Smooth muscle cell (in vitro differentiated cells): ENCODE measurements at regions not wholly inside any gene's neighbourhood (a gene's known extent, or its start where the extent isn't known, plus 50 kb on each side); places are given as distances from the start of the nearest gene placed in this dataset.

Experiments used
- DNase-seq: peaks from one replicate; lab custom pipeline; 2025; ENCODE audit not compliant: unreplicated experiment; lab: John Stamatoyannopoulos, UW
- H2AFZ ChIP-seq: fragments of 200-600 bp; sonication (generic); 2 replicates; pipeline ENCODE4 v1.6.0; 2016; ENCODE audit warnings: antibody characterized with exemption, low read depth, mild to moderate bottlenecking
- H3F3A ChIP-seq: fragments of 200-600 bp; sonication (generic); 2 replicates; pipeline ENCODE4 v1.6.0; 2017; ENCODE audit warnings: antibody characterized with exemption, low read depth
- H3K27ac ChIP-seq: fragments of 200-600 bp; sonication (generic); 2 replicates; pipeline ENCODE4 v1.5.1; 2016; ENCODE audit warnings: low read depth, mild to moderate bottlenecking
- H3K27me3 ChIP-seq: fragments of 200-600 bp; sonication (generic); 2 replicates; pipeline ENCODE4 v1.6.1; 2016; ENCODE audit warnings: low read depth, mild to moderate bottlenecking
- H3K36me3 ChIP-seq: fragments of 200-600 bp; sonication (generic); 2 replicates; pipeline ENCODE4 v1.5.1; 2016; ENCODE audit warnings: low read depth
- H3K4me1 ChIP-seq: fragments of 200-600 bp; sonication (generic); 2 replicates; pipeline ENCODE4 v1.5.1; 2016; ENCODE audit warnings: low read depth
- H3K4me2 ChIP-seq: fragments of 200-600 bp; sonication (generic); 2 replicates; pipeline ENCODE4 v1.6.0; 2016; ENCODE audit warnings: mild to moderate bottlenecking
- H3K4me3 ChIP-seq: fragments of 200-600 bp; sonication (generic); 2 replicates; pipeline ENCODE4 v1.5.1; 2016; ENCODE audit warnings: mild to moderate bottlenecking
- H3K79me2 ChIP-seq: fragments of 200-600 bp; sonication (generic); 2 replicates; pipeline ENCODE4 v1.6.0; 2016; ENCODE audit warnings: low read depth, mild to moderate bottlenecking
- H3K9ac ChIP-seq: fragments of 200-600 bp; sonication (generic); 2 replicates; pipeline ENCODE4 v1.6.0; 2016; ENCODE audit warnings: low read depth
- H3K9me3 ChIP-seq: fragments of 200-600 bp; sonication (generic); replicated peaks from 2 replicates; pipeline ENCODE4 v1.5.1; 2016; ENCODE audit warnings: low read depth
- H4K20me1 ChIP-seq: fragments of 200-600 bp; sonication (generic); 2 replicates; pipeline ENCODE4 v1.6.0; 2016; ENCODE audit warnings: low read depth
- WGBS: methylation state at CpG from one replicate; pipeline ENCODE4 v1.1.7; 2016; ENCODE audit warnings: low lambda C conversion rate; 5-methylcytosine and 5-hydroxymethylcytosine counted together
- TF ChIP-seq, protein P1 (sequence below): fragments of 200-600 bp; sonication (generic); IDR thresholded peaks from 2 replicates; pipeline ENCODE4 v1.5.1; 2017; ENCODE audit warnings: borderline replicate concordance, mild to moderate bottlenecking, antibody characterized with exemption; ENCODE audit not compliant: insufficient read depth, poor library complexity, severe bottlenecking

DNA sequence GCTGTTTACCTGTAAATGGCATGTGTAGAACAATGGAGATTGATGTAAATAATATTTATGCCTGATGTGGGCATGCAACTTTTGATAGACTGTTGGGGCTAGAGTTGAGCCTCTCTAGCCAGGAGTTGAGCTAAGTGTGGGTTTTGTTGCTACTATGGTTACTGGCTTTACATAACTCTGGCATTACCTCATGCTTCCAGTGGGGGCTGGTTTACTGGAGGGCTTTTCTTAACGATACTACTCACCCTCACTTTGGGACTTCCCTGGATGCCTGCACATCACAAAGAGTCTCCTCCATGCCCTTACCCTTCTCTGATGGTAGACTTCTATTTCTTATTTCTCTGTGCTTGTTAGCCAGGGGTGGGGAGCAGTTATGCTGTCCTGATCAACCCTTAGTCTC lies 524.6 kb upstream of the CDH4 start:
- Histone ChIP-seq H3K9ac (no peak overlapping the region), H3K9me3 (no peaks in the 10 kb centered on the region), H3K79me2 (no peaks in the 10 kb centered on the region), H3K27me3 (no peaks in the 10 kb centered on the region), H3K4me2 (no peak overlapping the region), H3K4me1 (no peaks in the 10 kb centered on the region), H3F3A (no peaks in the 10 kb centered on the region), H4K20me1 (no peaks in the 10 kb centered on the region), H2AFZ (no peak overlapping the region), H3K27ac (no peak overlapping the region), H3K4me3 (no peak overlapping the region), H3K36me3 (no peaks in the 10 kb centered on the region)
- TF ChIP-seq, protein P1, sequence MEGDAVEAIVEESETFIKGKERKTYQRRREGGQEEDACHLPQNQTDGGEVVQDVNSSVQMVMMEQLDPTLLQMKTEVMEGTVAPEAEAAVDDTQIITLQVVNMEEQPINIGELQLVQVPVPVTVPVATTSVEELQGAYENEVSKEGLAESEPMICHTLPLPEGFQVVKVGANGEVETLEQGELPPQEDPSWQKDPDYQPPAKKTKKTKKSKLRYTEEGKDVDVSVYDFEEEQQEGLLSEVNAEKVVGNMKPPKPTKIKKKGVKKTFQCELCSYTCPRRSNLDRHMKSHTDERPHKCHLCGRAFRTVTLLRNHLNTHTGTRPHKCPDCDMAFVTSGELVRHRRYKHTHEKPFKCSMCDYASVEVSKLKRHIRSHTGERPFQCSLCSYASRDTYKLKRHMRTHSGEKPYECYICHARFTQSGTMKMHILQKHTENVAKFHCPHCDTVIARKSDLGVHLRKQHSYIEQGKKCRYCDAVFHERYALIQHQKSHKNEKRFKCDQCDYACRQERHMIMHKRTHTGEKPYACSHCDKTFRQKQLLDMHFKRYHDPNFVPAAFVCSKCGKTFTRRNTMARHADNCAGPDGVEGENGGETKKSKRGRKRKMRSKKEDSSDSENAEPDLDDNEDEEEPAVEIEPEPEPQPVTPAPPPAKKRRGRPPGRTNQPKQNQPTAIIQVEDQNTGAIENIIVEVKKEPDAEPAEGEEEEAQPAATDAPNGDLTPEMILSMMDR = no peak
- WGBS = 24% methylated on average over 1 of the region's 1 CpG
- no peak for DNase-seq

DNA sequence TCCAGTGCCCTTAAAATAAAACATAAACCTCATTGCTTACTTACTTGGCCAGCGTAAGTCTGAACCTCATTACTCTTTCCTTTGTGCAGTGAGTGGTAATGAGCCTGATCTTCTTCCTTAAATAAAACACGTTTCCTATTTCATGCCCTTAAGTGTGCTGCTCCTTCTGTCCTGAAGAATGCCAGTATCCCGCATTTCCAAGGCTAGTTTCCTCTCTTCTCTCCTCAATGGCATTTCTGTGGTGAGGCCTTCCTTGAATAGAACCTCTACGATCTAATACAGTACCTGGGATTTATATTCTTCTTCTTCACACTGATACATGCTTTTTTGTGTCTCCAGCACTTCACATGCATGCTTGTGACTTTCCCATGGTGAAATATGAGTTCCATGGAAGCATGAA lies 523.4 kb upstream of the CDH4 start:
- no peak for DNase-seq
- Histone ChIP-seq H3K79me2 (no peaks in the 10 kb centered on the region), H4K20me1 (no peaks in the 10 kb centered on the region), H3K27me3 (no peaks in the 10 kb centered on the region), H3K9ac (no peak overlapping the region), H3K4me1 (no peaks in the 10 kb centered on the region), H3K4me3 (no peak overlapping the region), H3F3A (no peaks in the 10 kb centered on the region), H3K36me3 (no peaks in the 10 kb centered on the region), H3K9me3 (no peaks in the 10 kb centered on the region), H3K4me2 (no peak overlapping the region), H3K27ac (no peak overlapping the region), H2AFZ (no peak overlapping the region)
- TF ChIP-seq, protein P1 = no peak
- WGBS = 78% methylated on average over 4 of the region's 4 CpGs

DNA sequence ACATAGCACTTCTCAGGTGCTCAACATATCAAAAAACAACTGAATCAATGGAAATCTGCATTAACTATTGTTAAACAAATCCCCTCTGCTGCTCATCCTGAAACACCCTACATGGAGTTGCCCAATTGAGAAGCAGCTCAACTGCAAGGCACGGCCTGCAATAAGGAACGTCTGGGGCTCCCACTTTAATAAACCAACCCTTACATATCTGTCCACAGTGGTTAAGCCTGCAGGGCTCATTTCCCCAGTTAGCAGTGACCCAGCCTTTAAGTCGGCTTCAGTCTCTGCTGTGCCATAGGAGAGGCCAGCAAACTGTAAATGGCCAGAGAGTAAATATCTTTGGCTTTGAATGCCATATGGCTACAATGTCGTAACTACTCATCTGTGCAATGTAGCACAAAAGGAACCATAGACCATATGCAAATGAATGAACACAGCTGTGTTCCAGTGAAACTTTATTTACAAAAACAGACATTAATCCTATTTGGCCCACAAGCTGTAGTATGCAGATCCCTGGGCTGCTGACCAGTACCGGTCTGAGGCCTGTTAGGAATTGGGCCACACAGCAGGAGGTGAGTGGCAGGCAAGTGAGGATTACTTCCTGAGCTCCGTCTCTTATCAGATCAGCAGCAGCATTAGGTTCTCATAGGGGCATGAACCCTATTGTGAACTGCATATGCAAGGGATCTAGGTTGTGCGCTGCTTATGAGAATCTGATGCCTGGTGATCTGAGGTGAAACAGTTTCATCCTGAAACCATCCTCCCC lies 522.7 kb upstream of the CDH4 start:
- WGBS = 68% methylated on average over 7 of the region's 7 CpGs
- H3K36me3 ChIP-seq = no peaks in the 10 kb centered on the region
- H3K4me3 ChIP-seq = no peak overlapping the region
- H4K20me1 ChIP-seq = no peaks in the 10 kb centered on the region
- H3K9ac ChIP-seq = no peak overlapping the region
- H3F3A ChIP-seq = no peaks in the 10 kb centered on the region
- H3K4me1 ChIP-seq = no peaks in the 10 kb centered on the region
- H3K79me2 ChIP-seq = no peaks in the 10 kb centered on the region
- DNase-seq = no peak
- no peak overlapping the region for H2AFZ ChIP-seq
- no peak overlapping the region for H3K4me2 ChIP-seq
- H3K27ac ChIP-seq = no peak overlapping the region
- H3K27me3 ChIP-seq = no peaks in the 10 kb centered on the region
- TF ChIP-seq, protein P1 = no peak
- no peaks in the 10 kb centered on the region for H3K9me3 ChIP-seq

DNA sequence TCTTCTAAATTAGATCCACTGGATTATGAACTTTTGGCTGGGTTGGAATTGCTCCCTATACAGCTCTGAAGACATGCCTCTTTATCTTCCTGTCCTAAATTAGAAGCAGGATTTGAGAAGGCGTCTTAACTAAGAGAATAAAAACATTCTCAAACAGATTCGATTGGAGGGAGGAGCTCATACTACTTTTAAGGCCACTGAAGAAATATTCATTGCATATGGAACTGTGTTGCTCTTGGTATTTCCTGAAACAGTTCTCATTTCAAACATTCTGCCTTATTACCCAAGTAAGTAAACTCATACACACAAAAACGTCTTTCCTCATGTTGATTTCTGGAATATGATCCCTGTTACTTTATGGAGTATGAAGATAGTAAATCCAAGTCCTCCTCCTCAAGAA lies 519.7 kb upstream of the CDH4 start:
- H3K9ac ChIP-seq = no peak overlapping the region
- TF ChIP-seq, protein P1 = no peak
- H3K9me3 ChIP-seq = no peaks in the 10 kb centered on the region
- DNase-seq = no peak
- WGBS = 60% methylated on average over 3 of the region's 3 CpGs
- no peaks in the 10 kb centered on the region for H3K36me3 ChIP-seq
- H2AFZ ChIP-seq = no peak overlapping the region
- H3K27ac ChIP-seq = no peak overlapping the region
- H3F3A ChIP-seq = no peaks in the 10 kb centered on the region
- no peaks in the 10 kb centered on the region for H3K4me1 ChIP-seq
- no peaks in the 10 kb centered on the region for H3K79me2 ChIP-seq
- no peaks in the 10 kb centered on the region for H4K20me1 ChIP-seq
- no peaks in the 10 kb centered on the region for H3K27me3 ChIP-seq
- H3K4me3 ChIP-seq = no peak overlapping the region
- H3K4me2 ChIP-seq = no peak overlapping the region
